22Rv1 (cell line): ENCODE measurements at regions not wholly inside any gene's neighbourhood (a gene's known extent, or its start where the extent isn't known, plus 50 kb on each side); places are given as distances from the start of the nearest gene placed in this dataset.

Experiments
- CTCF ChIP-seq: fragments of 450-650 bp; IDR thresholded peaks from 2 replicates; pipeline ENCODE4 v1.5.1; 2017; ENCODE audit warnings: mild to moderate bottlenecking
- ZFX ChIP-seq: fragments of 450-650 bp; IDR thresholded peaks from 2 replicates; pipeline ENCODE4 v1.6.1; 2017; ENCODE audit warnings: antibody characterized with exemption, borderline replicate concordance

DNA sequence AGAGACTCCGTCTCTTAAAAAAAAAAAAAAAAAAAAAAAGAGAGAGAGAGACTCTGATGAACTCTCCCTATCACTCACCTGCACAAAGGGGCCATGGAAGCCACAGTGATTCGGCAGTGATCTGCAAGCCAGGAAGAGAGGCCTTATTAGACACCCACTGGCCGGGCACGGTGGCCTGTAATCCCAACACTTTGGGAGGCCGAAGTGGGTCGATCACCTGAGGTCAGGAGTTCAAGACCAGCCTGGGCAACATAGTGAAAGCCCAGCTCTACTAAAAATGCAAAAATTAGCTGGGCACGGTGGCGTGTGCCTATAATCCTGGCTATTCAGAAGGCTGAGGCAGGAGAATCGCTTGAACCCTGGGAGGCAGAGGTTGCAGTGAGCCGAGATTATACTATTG, 198.5 kb upstream of the WSCD1 start:
- TF ChIP-seq ZFX (no peak), CTCF (no peak)
